Heart left ventricle (tissue), 13 donors: ENCODE measurements at regions not wholly inside any gene's neighbourhood (a gene's known extent, or its start where the extent isn't known, plus 50 kb on each side); places are given as distances from the start of the nearest gene placed in this dataset.

Experiments used
- CTCF ChIP-seq, 12 donors: fragments of 200-600 bp; sonication (generic) in 4 of 12; IDR thresholded peaks; one replicate each; pipeline versions ENCODE4 v1.5.0 to v1.8.0; 2018 to 2022; ENCODE audit warnings: antibody characterized with exemption in 12 of 12, mild to moderate bottlenecking in 5 of 12
- POLR2A ChIP-seq, 2 donors: fragments of 450-650 bp; IDR thresholded peaks; one replicate each; pipeline ENCODE4 v1.6.1; 2017; ENCODE audit warnings: antibody characterized with exemption in 2 of 2, mild to moderate bottlenecking in 2 of 2, moderate library complexity in 2 of 2
- donor health status: ischemic (EF 13 %, LVEDD 7.1; RV severe dilation, severe dysfunction).
- donor health status: DM: no; HTN: yes; CAD: no.
- donor health status: DM: no; HTN: no; CAD: no.
- donor health status: ischemic (EF 25% LVEDD 6.9; RV normal size, moderate dysfunction).
- donor health status: ischemic (EF 25% LVEDD 5.7; RV mildly dilated, moderate dysfunction).
- donor health status: ischemic (EF 35%, LVEDD 5.7; RV mildly dilated, moderate dysfunction).
- donor health status: nonischemic (EF 11% LVEDD 7.7; RV severe dilation, severe dysfunction).
- donor health status: DM: yes; HTN: yes; CAD: no.
- donor health status: PGD.
- donor health status: ischemic (EF 29% LVEDD 5.4; RV normal size, mild dysfunction).
- donor health status: nonischemic (EF 23%, LVEDD 6.1; RV moderate dilation, normal function).

GRCh38 chr10:33510206-33510605 is 175.7 kb upstream of the NRP1 start:
- no peak for TF ChIP-seq CTCF (IDR thresholded peaks at IDR 0.05)
- no peak for TF ChIP-seq POLR2A (IDR thresholded peaks at IDR 0.05)
